ENCODE measurements at regions not wholly inside any gene's neighbourhood (a gene's known extent, or its start where the extent isn't known, plus 50 kb on each side); places are given as distances from the start of the nearest gene placed in this dataset.

DNA sequence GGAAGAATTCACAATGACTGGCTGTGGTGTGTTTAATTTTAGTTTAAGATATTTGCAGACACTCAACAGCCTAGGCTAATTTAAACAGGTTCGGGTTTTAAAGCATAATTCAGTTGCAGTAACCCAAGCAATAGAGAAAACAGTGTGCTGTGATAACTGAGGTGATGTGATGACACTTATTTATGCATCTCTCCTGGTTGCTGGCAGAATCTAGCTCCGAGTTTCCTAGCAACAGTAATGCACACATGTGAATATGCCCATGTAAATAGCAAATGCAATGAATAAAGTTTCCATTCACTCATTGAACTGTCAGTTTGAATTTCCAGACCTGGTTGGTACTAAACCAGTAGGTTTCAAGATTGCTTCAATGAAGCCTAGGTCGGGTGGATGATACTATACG lies 426.5 kb downstream of the TMX3 start:
- H2AFZ ChIP-seq (replicated peaks): no peak overlapping the region
- no peak overlapping the region for H3K9ac ChIP-seq
- TF ChIP-seq EZH2 (IDR thresholded peaks at IDR 0.05): no peak
- TF ChIP-seq, protein P1, sequence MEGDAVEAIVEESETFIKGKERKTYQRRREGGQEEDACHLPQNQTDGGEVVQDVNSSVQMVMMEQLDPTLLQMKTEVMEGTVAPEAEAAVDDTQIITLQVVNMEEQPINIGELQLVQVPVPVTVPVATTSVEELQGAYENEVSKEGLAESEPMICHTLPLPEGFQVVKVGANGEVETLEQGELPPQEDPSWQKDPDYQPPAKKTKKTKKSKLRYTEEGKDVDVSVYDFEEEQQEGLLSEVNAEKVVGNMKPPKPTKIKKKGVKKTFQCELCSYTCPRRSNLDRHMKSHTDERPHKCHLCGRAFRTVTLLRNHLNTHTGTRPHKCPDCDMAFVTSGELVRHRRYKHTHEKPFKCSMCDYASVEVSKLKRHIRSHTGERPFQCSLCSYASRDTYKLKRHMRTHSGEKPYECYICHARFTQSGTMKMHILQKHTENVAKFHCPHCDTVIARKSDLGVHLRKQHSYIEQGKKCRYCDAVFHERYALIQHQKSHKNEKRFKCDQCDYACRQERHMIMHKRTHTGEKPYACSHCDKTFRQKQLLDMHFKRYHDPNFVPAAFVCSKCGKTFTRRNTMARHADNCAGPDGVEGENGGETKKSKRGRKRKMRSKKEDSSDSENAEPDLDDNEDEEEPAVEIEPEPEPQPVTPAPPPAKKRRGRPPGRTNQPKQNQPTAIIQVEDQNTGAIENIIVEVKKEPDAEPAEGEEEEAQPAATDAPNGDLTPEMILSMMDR (IDR thresholded peaks at IDR 0.05): no peak
- no peak for TF ChIP-seq EZH2phosphoT487 (IDR thresholded peaks at IDR 0.05)
- Mint-ChIP-seq H3K4me3 (no peak overlapping the region), H3K9me3 (peaks cover 4% of the 10 kb centered on the region), H3K27ac (no peak overlapping the region), H3K27me3 (ENCODE audit: insufficient read depth, low read depth) (no peaks in the 10 kb centered on the region), H3K4me1 (no peaks in the 10 kb centered on the region), H3K36me3 (peaks cover 2% of the 10 kb centered on the region)
- H3K36me3 ChIP-seq: no peaks in the 10 kb centered on the region
- H3K27ac ChIP-seq: no peak overlapping the region
- H3K27me3 ChIP-seq: no peaks in the 10 kb centered on the region
- no peak for DNase-seq (ENCODE audit: low spot score)
- no peaks in the 10 kb centered on the region for H4K20me1 ChIP-seq (ENCODE audit: low read depth)
- H3F3A ChIP-seq (ENCODE audit: low read depth): no peaks in the 10 kb centered on the region
- no peaks in the 10 kb centered on the region for H3K9me3 ChIP-seq (ENCODE audit: low read depth)
- no peaks in the 10 kb centered on the region for H3K79me2 ChIP-seq (ENCODE audit: low read depth)
- H3K4me1 ChIP-seq: no peaks in the 10 kb centered on the region
- no peak overlapping the region for H3K4me3 ChIP-seq
- H3K4me2 ChIP-seq: no peak overlapping the region

DNA sequence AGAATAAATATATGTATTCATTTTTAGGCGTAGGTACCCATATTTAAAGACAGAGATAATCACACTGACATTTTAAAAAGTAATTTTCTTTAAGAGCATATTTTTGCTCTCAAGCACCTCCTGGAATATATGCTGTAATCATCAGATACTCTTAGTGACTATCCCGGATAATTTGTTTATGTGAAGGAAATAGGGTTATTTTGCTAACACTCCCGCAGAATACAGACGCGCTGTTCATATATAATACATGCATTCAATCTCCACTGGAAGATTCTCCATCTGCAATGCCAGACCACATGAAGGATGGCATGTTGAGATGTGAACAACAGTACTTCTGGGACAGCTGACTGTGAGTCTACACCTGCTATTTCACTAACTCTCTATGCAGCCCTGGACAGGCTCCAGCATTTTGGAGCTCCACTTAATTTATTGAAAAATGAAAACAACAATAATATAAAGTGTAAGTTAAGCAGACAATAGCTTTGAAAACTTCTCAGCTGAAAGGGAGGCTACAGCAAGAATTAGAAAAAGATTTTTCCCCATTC lies 430.6 kb downstream of the TMX3 start:
- H4K20me1 ChIP-seq (ENCODE audit: low read depth): no peaks in the 10 kb centered on the region
- no peaks in the 10 kb centered on the region for H3K27me3 ChIP-seq
- H3K36me3 ChIP-seq: no peaks in the 10 kb centered on the region
- Mint-ChIP-seq H3K4me3 (no peak overlapping the region), H3K27me3 (ENCODE audit: insufficient read depth, low read depth) (no peaks in the 10 kb centered on the region), H3K27ac (no peak overlapping the region), H3K4me1 (no peaks in the 10 kb centered on the region), H3K36me3 (no peaks in the 10 kb centered on the region), H3K9me3 (no peaks in the 10 kb centered on the region)
- no peaks in the 10 kb centered on the region for H3F3A ChIP-seq (ENCODE audit: low read depth)
- H2AFZ ChIP-seq (replicated peaks): no peak overlapping the region
- H3K4me1 ChIP-seq: no peaks in the 10 kb centered on the region
- no peak for DNase-seq (ENCODE audit: low spot score)
- no peak overlapping the region for H3K27ac ChIP-seq
- no peak overlapping the region for H3K4me3 ChIP-seq
- TF ChIP-seq, protein P1 (IDR thresholded peaks at IDR 0.05): no peak
- TF ChIP-seq EZH2phosphoT487 (IDR thresholded peaks at IDR 0.05) (no peak), EZH2 (IDR thresholded peaks at IDR 0.05) (no peak)
- H3K9ac ChIP-seq: no peak overlapping the region
- H3K79me2 ChIP-seq (ENCODE audit: low read depth): no peaks in the 10 kb centered on the region
- H3K9me3 ChIP-seq (ENCODE audit: low read depth): no peaks in the 10 kb centered on the region
- no peak overlapping the region for H3K4me2 ChIP-seq

DNA sequence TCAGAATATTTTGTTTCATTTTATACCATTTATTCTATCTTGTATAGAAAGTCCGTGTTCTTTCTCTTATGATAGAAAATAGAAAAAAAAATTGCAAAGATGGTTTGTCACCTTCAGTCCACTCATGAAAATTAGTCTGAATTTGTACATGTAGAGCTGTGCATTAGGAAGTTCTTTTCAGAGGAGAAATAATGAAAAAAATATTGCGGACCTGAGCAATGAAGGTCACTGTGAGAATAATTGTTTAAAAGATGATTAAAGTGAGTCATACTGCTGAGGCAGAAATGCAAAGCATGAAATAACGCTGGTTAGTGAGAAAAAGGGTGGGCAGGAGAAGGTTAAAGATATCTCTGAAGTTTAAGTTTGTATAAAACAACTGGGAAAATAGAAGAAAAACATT lies 431.1 kb downstream of the TMX3 start:
- Mint-ChIP-seq H3K9me3 (no peaks in the 10 kb centered on the region), H3K36me3 (no peaks in the 10 kb centered on the region), H3K4me3 (no peak overlapping the region), H3K4me1 (no peaks in the 10 kb centered on the region), H3K27me3 (ENCODE audit: insufficient read depth, low read depth) (no peaks in the 10 kb centered on the region), H3K27ac (no peak overlapping the region)
- H3K4me2 ChIP-seq: no peak overlapping the region
- no peaks in the 10 kb centered on the region for H3K9me3 ChIP-seq (ENCODE audit: low read depth)
- H3F3A ChIP-seq (ENCODE audit: low read depth): no peaks in the 10 kb centered on the region
- no peaks in the 10 kb centered on the region for H3K79me2 ChIP-seq (ENCODE audit: low read depth)
- no peaks in the 10 kb centered on the region for H4K20me1 ChIP-seq (ENCODE audit: low read depth)
- no peaks in the 10 kb centered on the region for H3K4me1 ChIP-seq
- H3K27ac ChIP-seq: no peak overlapping the region
- no peaks in the 10 kb centered on the region for H3K36me3 ChIP-seq
- no peak overlapping the region for H3K9ac ChIP-seq
- DNase-seq (ENCODE audit: low spot score): no peak
- no peaks in the 10 kb centered on the region for H3K27me3 ChIP-seq
- TF ChIP-seq EZH2phosphoT487 (IDR thresholded peaks at IDR 0.05): no peak
- TF ChIP-seq, protein P1 (IDR thresholded peaks at IDR 0.05): no peak
- TF ChIP-seq EZH2 (IDR thresholded peaks at IDR 0.05): no peak
- no peak overlapping the region for H3K4me3 ChIP-seq
- no peak overlapping the region for H2AFZ ChIP-seq (replicated peaks)
